GM19035 (cell line): ENCODE measurements at regions not wholly inside any gene's neighbourhood (a gene's known extent, or its start where the extent isn't known, plus 50 kb on each side); places are given as distances from the start of the nearest gene placed in this dataset.
"Not testable (repeated sequence)": the region's sequence is repeated elsewhere in the genome, so short reads cannot be mapped to it uniquely, and the experiment has no call there.

ENCODE experiments used
- ATAC-seq: cut with Tn5 transposase; IDR thresholded peaks from one replicate; pipeline ENCODE4 v1.9.1; 2021; ENCODE audit not compliant: unreplicated experiment

- no peak for ATAC-seq
Measured at GRCh38 chr14:57061009-57061711, 207.5 kb downstream of the EXOC5 start.

- ATAC-seq: peak; percentile 96
Measured at GRCh38 chr14:57060276-57060955, 208.3 kb downstream of the EXOC5 start.

- ATAC-seq: no peak
Measured at GRCh38 chr14:57058319-57058718, 210.4 kb downstream of the EXOC5 start.

- no peak for ATAC-seq
Measured at GRCh38 chr14:57057803-57058202, 210.9 kb downstream of the EXOC5 start.

- not testable (repeated sequence) for ATAC-seq
Measured at GRCh38 chr14:57056522-57056921, 212.2 kb downstream of the EXOC5 start.

GRCh38 chr14:57052705-57053302 is 215.9 kb downstream of the EXOC5 start:
- no peak for ATAC-seq

- ATAC-seq: no peak
Measured at GRCh38 chr14:57051633-57052032, 217.1 kb downstream of the EXOC5 start.

- ATAC-seq: no peak
Measured at GRCh38 chr14:57049848-57050247, 218.9 kb downstream of the EXOC5 start.

GRCh38 chr14:57046175-57046574 is 222.5 kb downstream of the EXOC5 start:
- ATAC-seq: no peak

- not testable (repeated sequence) for ATAC-seq
Measured at GRCh38 chr14:57044101-57044973, 224.4 kb downstream of the EXOC5 start.

GRCh38 chr14:57038689-57039088 is 228.4 kb upstream of the OTX2 start:
- no peak for ATAC-seq

GRCh38 chr14:57031474-57031873 is 221.2 kb upstream of the OTX2 start:
- ATAC-seq: no peak

- no peak for ATAC-seq
Measured at GRCh38 chr14:57029620-57030253, 219.5 kb upstream of the OTX2 start.

GRCh38 chr14:57025456-57025855 is 215.2 kb upstream of the OTX2 start:
- no peak for ATAC-seq

GRCh38 chr14:57022608-57023007 is 212.3 kb upstream of the OTX2 start:
- no peak for ATAC-seq

GRCh38 chr14:57018065-57018464 is 207.8 kb upstream of the OTX2 start:
- no peak for ATAC-seq

GRCh38 chr14:57013987-57014386 is 203.7 kb upstream of the OTX2 start:
- no peak for ATAC-seq

- no peak for ATAC-seq
Measured at GRCh38 chr14:57009585-57010515, 199.6 kb upstream of the OTX2 start.

GRCh38 chr14:57008534-57008933 is 198.3 kb upstream of the OTX2 start:
- no peak for ATAC-seq

GRCh38 chr14:56998728-56999127 is 188.4 kb upstream of the OTX2 start:
- no peak for ATAC-seq
